K562 (cell line): ENCODE measurements at regions not wholly inside any gene's neighbourhood (a gene's known extent, or its start where the extent isn't known, plus 50 kb on each side); places are given as distances from the start of the nearest gene placed in this dataset.

Source experiments
- ATAC-seq: fragments of 200-7000 bp; cut with Tn5 transposase; 3 replicates; pipeline ENCODE4 v1.9.1; 2020; ENCODE audit warnings: moderate library complexity
- BruUV-seq: library from RNA; stranded (reverse); fragments of 400-500 nt; replicated peaks from 2 replicates; lab custom pipeline; 2021; lab: Mats Ljungman, UMichigan
- CTCF ChIA-PET: fragments of 300-600 bp; formaldehyde crosslinking; extraction: SDS; loops from one replicate; lab custom pipeline; 2021; ENCODE audit warnings: low intra/inter-chr PET ratio; lab: Yijun Ruan, JAX
- POLR2A ChIA-PET: fragments of 300-600, 350-650 bp; sonication (Branson Sonifier 250); formaldehyde crosslinking; extraction: SDS; loops from one replicate; lab custom pipeline; 2021; ENCODE audit warnings: antibody characterized with exemption, inconsistent platforms; lab: Yijun Ruan, JAX
- DNase-seq, 4 experiments: peaks; one replicate each; pipeline versions ENCODE4 v3.0.0 to v3.0.0-alpha.2; 2011 to 2018; ENCODE audit warnings: low spot score in 3 of 4, mixed read lengths in 3 of 4; ENCODE audit errors: extremely low read depth in 1 of 4
- FAIRE-seq: peaks from 2 replicates; lab custom pipeline; 2011; peaks lifted over from hg19 to GRCh38; lab: Jason Lieb, UNC
- H2AFZ ChIP-seq: 2 replicates; pipeline ENCODE4 v1.6.0; 2011; ENCODE audit warnings: low read depth, low read length, control low read depth, inconsistent platforms
- H3K27ac ChIP-seq: fragments of 200-600 bp; 3 replicates; pipeline ENCODE4 v1.8.0; 2011; ENCODE audit warnings: low read depth, mild to moderate bottlenecking, control low read depth, inconsistent platforms, low read length, moderate library complexity, mixed read lengths; ENCODE audit errors: extremely low read depth
- H3K27me3 ChIP-seq, 2 experiments: fragments of 300-600 bp in 1 of 2; 2 replicates in 1 of 2; 3 replicates in 1 of 2; pipeline versions ENCODE4 v1.6.0 to v1.8.0; 2011; ENCODE audit warnings: inconsistent platforms in 2 of 2, low read length in 2 of 2, mild to moderate bottlenecking in 1 of 2, mixed read lengths in 1 of 2, moderate library complexity in 1 of 2; ENCODE audit not compliant: control insufficient read depth in 2 of 2, insufficient read depth in 2 of 2
- H3K36me3 ChIP-seq: fragments of 300-600 bp; 3 replicates; pipeline ENCODE4 v1.8.0; 2011; ENCODE audit warnings: mild to moderate bottlenecking, low read length, inconsistent platforms; ENCODE audit not compliant: control insufficient read depth, insufficient read depth
- H3K4me1 ChIP-seq, 2 experiments: fragments of 200-600 bp in 1 of 2; replicated peaks in 1 of 2; 2 replicates in 1 of 2; 3 replicates in 1 of 2; pipeline versions ENCODE4 v1.5.1 to v1.8.0; 2011; ENCODE audit warnings: inconsistent platforms in 2 of 2, low read length in 2 of 2, mild to moderate bottlenecking in 1 of 2, mixed read lengths in 1 of 2, moderate library complexity in 1 of 2; ENCODE audit not compliant: control insufficient read depth in 2 of 2, insufficient read depth in 2 of 2
- H3K4me2 ChIP-seq: 2 replicates; pipeline ENCODE4 v1.6.1; 2011; ENCODE audit warnings: low read length, control low read depth, inconsistent platforms, mixed read lengths; ENCODE audit not compliant: insufficient read depth
- H3K4me3 ChIP-seq: fragments of 200-600 bp; sonication (generic), shearing (Covaris generic); 2 replicates; pipeline ENCODE4 v1.5.1; 2016; ENCODE audit warnings: control low read depth, inconsistent platforms
- H3K79me2 ChIP-seq: fragments of 200-600 bp; 3 replicates; pipeline ENCODE4 v1.8.0; 2011; ENCODE audit warnings: low read length, inconsistent platforms; ENCODE audit not compliant: control insufficient read depth, insufficient read depth
- H3K9ac ChIP-seq, 2 experiments: 2 replicates each; pipeline versions ENCODE4 v1.6.0 to v1.6.1; 2011; ENCODE audit warnings: low read depth in 2 of 2, low read length in 2 of 2, control low read depth in 1 of 2, inconsistent platforms in 1 of 2, mild to moderate bottlenecking in 1 of 2, mixed read lengths in 1 of 2; ENCODE audit not compliant: insufficient read depth in 1 of 2
- H3K9me1 ChIP-seq: one replicate; pipeline ENCODE4 v1.6.0; 2011; ENCODE audit warnings: inconsistent platforms, mild to moderate bottlenecking, low read length, moderate library complexity; ENCODE audit not compliant: control insufficient read depth, insufficient read depth
- H3K9me3 ChIP-seq: replicated peaks from 2 replicates; pipeline ENCODE4 v1.5.1; 2011; ENCODE audit warnings: low read depth, low read length, inconsistent platforms; ENCODE audit not compliant: control insufficient read depth, insufficient read depth
- H4K20me1 ChIP-seq: replicated peaks from 2 replicates; pipeline ENCODE4 v1.6.1; 2011; ENCODE audit warnings: low read length, inconsistent platforms, mixed read lengths; ENCODE audit not compliant: control insufficient read depth, insufficient read depth
- CBX3 ChIP-seq, 2 experiments: IDR thresholded peaks; 1 replicate in 1 of 2; 2 replicates in 1 of 2; pipeline ENCODE4 v1.6.1; 2012; ENCODE audit warnings: inconsistent platforms in 2 of 2, low read length in 2 of 2, borderline replicate concordance in 1 of 2, control low read depth in 1 of 2
- CBX5 ChIP-seq: IDR thresholded peaks from 2 replicates; pipeline ENCODE4 v1.6.1; 2014; ENCODE audit warnings: low read depth, borderline replicate concordance
- CCAR2 ChIP-seq: fragments of 200-400 bp; formaldehyde crosslinking; IDR thresholded peaks from 2 replicates; pipeline ENCODE4 v1.6.1; 2017; ENCODE audit warnings: mild to moderate bottlenecking, low read depth, low read length
- SFPQ ChIP-seq: fragments of 200-400 bp; formaldehyde crosslinking; IDR thresholded peaks from 2 replicates; pipeline ENCODE4 v1.6.1; 2017; ENCODE audit warnings: mild to moderate bottlenecking, low read depth, low read length, moderate library complexity
- TFAP4 ChIP-seq: sonication (generic); formaldehyde crosslinking; IDR thresholded peaks from 2 replicates; pipeline ENCODE4 v1.8.0; 2022; ENCODE audit warnings: missing genetic modification reagents, mild to moderate bottlenecking, moderate library complexity, borderline replicate concordance
- TRIM24 ChIP-seq, 2 experiments: fragments of 450-650 bp; IDR thresholded peaks; 2 replicates each; pipeline ENCODE4 v1.6.1; 2016
- TRIM28 ChIP-seq: fragments of 450-650 bp; IDR thresholded peaks from 2 replicates; pipeline ENCODE4 v1.6.1; 2017
- ZFP1 ChIP-seq: fragments of 450-650 bp; formaldehyde crosslinking; IDR thresholded peaks from 2 replicates; pipeline ENCODE4 v1.4.0; 2020; ENCODE audit warnings: mild to moderate bottlenecking, mixed read lengths
- ZNF395 ChIP-seq: fragments of 200-800 bp; sonication (Bioruptor generic); IDR thresholded peaks from 2 replicates; pipeline ENCODE4 v1.6.1; 2017; ENCODE audit warnings: missing genetic modification characterization, missing compliant biosample characterization
- ZNF583 ChIP-seq: fragments of 250-450 bp; sonication (Bioruptor Pico); IDR thresholded peaks from 2 replicates; pipeline ENCODE4 v1.4.0; 2020
- in situ Hi-C: fragments of 300-500 bp; cut with MboI; formaldehyde crosslinking; loops from 4 replicates; pipeline ENCODE4 v1.15.0; 2018; ENCODE audit warnings: inconsistent platforms, mixed read lengths
- intact Hi-C: fragments of 100-400 bp; cut with micrococcal nuclease; formaldehyde crosslinking; loops from 2 replicates; pipeline ENCODE4 v1.14.2; 2022
- TF ChIP-seq, protein P1 (sequence below): fragments of 450-650 bp; IDR thresholded peaks from 2 replicates; pipeline ENCODE4 v1.6.1; 2018; ENCODE audit warnings: mild to moderate bottlenecking, low read depth; ENCODE audit not compliant: partially characterized antibody
- TF ChIP-seq, protein P2 (sequence below), 3 experiments: fragments of 200-800 bp in 1 of 3; sonication (Bioruptor generic) in 1 of 3; sonication (generic) in 1 of 3; formaldehyde crosslinking in 1 of 3; IDR thresholded peaks; 2 replicates each; pipeline versions ENCODE4 v1.6.1 to v1.8.0; 2016 to 2022; ENCODE audit warnings: mild to moderate bottlenecking in 2 of 3, missing compliant biosample characterization in 2 of 3, missing genetic modification characterization in 2 of 3, missing genetic modification reagents in 1 of 3
- TF ChIP-seq, protein P3 (sequence below): sonication (generic); formaldehyde crosslinking; IDR thresholded peaks from 2 replicates; pipeline ENCODE4 v1.8.1; 2023; ENCODE audit warnings: mild to moderate bottlenecking, missing genetic modification reagents

DNA sequence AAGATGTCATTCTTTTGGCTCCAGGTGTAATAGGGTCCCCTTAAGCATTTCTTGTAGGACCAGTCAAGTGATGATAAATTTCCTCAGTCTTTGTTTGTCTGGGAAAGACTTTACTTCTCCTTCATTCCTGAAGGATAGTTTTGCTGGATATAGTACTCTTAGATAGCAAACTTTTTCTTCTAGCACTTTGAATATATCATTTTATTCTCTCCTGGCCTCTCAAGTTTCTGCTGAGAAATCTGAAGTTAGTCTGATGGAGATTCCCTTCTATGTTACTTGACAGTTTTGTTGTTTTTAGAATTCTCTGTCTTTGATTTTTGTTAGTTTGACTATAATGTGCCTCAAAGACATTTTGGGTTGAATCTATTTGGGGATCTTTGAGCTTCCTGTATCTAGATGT lies 181.2 kb upstream of the HES1 start:
- no peak for FAIRE-seq
- TF ChIP-seq CBX5 (0 out of 2 replicates have a peak, but pooled peaks have one; percentile 60), ZFP1 (CRISPR knock-in tag) (peak; percentile 76), ZNF583 (peak; percentile 100), ZNF395 (CRISPR knock-in tag) (no peak), CCAR2 (no peak), TRIM28 (peak; percentile 93), TFAP4 (CRISPR knock-in tag) (no peak), SFPQ (no peak), TRIM24 (IDR thresholded peaks at IDR 0.05) (peak; percentile 18 to 62; a peak in 2 of 4 replicates), CBX3 (IDR thresholded peaks at IDR 0.05; ENCODE audit: borderline replicate concordance in 1 of 2, low read length in 2 of 2) (peak in 1 of 2 experiments; percentile 88; a peak in 2 of 3 replicates)
- TF ChIP-seq, protein P1, sequence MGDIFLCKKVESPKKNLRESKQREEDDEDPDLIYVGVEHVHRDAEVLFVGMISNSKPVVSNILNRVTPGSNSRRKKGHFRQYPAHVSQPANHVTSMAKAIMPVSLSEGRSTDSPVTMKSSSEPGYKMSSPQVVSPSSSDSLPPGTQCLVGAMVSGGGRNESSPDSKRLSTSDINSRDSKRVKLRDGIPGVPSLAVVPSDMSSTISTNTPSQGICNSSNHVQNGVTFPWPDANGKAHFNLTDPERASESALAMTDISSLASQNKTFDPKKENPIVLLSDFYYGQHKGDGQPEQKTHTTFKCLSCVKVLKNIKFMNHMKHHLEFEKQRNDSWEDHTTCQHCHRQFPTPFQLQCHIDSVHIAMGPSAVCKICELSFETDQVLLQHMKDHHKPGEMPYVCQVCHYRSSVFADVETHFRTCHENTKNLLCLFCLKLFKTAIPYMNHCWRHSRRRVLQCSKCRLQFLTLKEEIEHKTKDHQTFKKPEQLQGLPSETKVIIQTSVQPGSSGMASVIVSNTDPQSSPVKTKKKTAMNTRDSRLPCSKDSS = peak; percentile 54
- TF ChIP-seq, protein P2, sequence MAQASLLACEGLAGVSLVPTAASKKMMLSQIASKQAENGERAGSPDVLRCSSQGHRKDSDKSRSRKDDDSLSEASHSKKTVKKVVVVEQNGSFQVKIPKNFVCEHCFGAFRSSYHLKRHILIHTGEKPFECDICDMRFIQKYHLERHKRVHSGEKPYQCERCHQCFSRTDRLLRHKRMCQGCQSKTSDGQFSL (CRISPR knock-in tag; IDR thresholded peaks at IDR 0.05) = no peak
- TF ChIP-seq, protein P2 (tag; IDR thresholded peaks at IDR 0.05) = no peak
- TF ChIP-seq, protein P3, sequence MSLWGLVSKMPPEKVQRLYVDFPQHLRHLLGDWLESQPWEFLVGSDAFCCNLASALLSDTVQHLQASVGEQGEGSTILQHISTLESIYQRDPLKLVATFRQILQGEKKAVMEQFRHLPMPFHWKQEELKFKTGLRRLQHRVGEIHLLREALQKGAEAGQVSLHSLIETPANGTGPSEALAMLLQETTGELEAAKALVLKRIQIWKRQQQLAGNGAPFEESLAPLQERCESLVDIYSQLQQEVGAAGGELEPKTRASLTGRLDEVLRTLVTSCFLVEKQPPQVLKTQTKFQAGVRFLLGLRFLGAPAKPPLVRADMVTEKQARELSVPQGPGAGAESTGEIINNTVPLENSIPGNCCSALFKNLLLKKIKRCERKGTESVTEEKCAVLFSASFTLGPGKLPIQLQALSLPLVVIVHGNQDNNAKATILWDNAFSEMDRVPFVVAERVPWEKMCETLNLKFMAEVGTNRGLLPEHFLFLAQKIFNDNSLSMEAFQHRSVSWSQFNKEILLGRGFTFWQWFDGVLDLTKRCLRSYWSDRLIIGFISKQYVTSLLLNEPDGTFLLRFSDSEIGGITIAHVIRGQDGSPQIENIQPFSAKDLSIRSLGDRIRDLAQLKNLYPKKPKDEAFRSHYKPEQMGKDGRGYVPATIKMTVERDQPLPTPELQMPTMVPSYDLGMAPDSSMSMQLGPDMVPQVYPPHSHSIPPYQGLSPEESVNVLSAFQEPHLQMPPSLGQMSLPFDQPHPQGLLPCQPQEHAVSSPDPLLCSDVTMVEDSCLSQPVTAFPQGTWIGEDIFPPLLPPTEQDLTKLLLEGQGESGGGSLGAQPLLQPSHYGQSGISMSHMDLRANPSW (CRISPR knock-in tag) = no peak
- H3K79me2 ChIP-seq = no peaks in the 10 kb centered on the region
- H3K4me3 ChIP-seq = no peak overlapping the region
- H4K20me1 ChIP-seq = no peaks in the 10 kb centered on the region
- DNase-seq = no peak
- ChIA-PET POLR2A (no interaction called here), CTCF (no interaction called here)
- no peak overlapping the region for H3K9ac ChIP-seq
- H3K27ac ChIP-seq = no peak overlapping the region
- H3K27me3 ChIP-seq = no peaks in the 10 kb centered on the region
- H3K9me1 ChIP-seq = no peaks in the 10 kb centered on the region
- H3K9me3 ChIP-seq = peaks cover 5% of the 10 kb centered on the region
- ATAC-seq = no peak
- no peaks in the 10 kb centered on the region for H3K36me3 ChIP-seq
- no peak overlapping the region for H3K4me2 ChIP-seq
- intact Hi-C loops (no loop called here), in situ Hi-C loops (no loop called here)
- H3K4me1 ChIP-seq = no peaks in the 10 kb centered on the region
- no TSS peak for BruUV-seq
- H2AFZ ChIP-seq = no peak overlapping the region
